WERI-Rb-1 (cell line): ENCODE measurements at regions not wholly inside any gene's neighbourhood (a gene's known extent, or its start where the extent isn't known, plus 50 kb on each side); places are given as distances from the start of the nearest gene placed in this dataset.

ENCODE experiments used
- DNase-seq: peaks from one replicate; pipeline ENCODE4 v3.0.0-alpha.2; 2020
- H3K27ac ChIP-seq: fragments of 250-450 bp; sonication (Bioruptor Pico); 2 replicates; pipeline ENCODE4 v1.5.1; 2020; ENCODE audit warnings: mild to moderate bottlenecking, moderate library complexity
- H3K27me3 ChIP-seq: fragments of 250-450 bp; sonication (Bioruptor Pico); 2 replicates; pipeline ENCODE4 v1.5.1; 2021; ENCODE audit warnings: mild to moderate bottlenecking, low read depth, moderate library complexity; ENCODE audit not compliant: insufficient read depth, severe bottlenecking
- H3K36me3 ChIP-seq: fragments of 250-450 bp; sonication (Bioruptor Pico); 2 replicates; pipeline ENCODE4 v1.5.1; 2020; ENCODE audit warnings: mild to moderate bottlenecking, moderate library complexity
- H3K4me3 ChIP-seq: 2 replicates; pipeline ENCODE4 v1.5.1; 2011; ENCODE audit warnings: low read depth, mild to moderate bottlenecking, control low read depth, low read length
- H3K9me3 ChIP-seq: fragments of 250-450 bp; sonication (Bioruptor Pico); 2 replicates; pipeline ENCODE4 v1.5.1; 2021; ENCODE audit warnings: mild to moderate bottlenecking, moderate library complexity; ENCODE audit not compliant: severe bottlenecking
- CTCF ChIP-seq: IDR thresholded peaks from 2 replicates; pipeline ENCODE4 v1.5.1; 2011; ENCODE audit warnings: low read depth, mild to moderate bottlenecking, control low read depth, inconsistent platforms, low read length

GRCh38 chr6:165952514-165952913 lies 215.1 kb downstream of the TBXT start:
- H3K9me3 ChIP-seq = no peaks in the 10 kb centered on the region
- peaks cover 93% of the 10 kb centered on the region for H3K27me3 ChIP-seq
- TF ChIP-seq CTCF = no peak
- DNase-seq = no peak
- H3K27ac ChIP-seq = no peak overlapping the region
- H3K36me3 ChIP-seq = no peaks in the 10 kb centered on the region
- H3K4me3 ChIP-seq = no peak overlapping the region

GRCh38 chr6:165950316-165950715 lies 217.3 kb downstream of the TBXT start:
- Histone ChIP-seq H3K27me3 (peaks cover 85% of the 10 kb centered on the region), H3K9me3 (no peaks in the 10 kb centered on the region), H3K4me3 (no peak overlapping the region), H3K36me3 (no peaks in the 10 kb centered on the region), H3K27ac (no peak overlapping the region)
- no peak for TF ChIP-seq CTCF
- DNase-seq = no peak

GRCh38 chr6:165949324-165949723 lies 218.3 kb downstream of the TBXT start:
- H3K36me3 ChIP-seq = no peaks in the 10 kb centered on the region
- DNase-seq = no peak
- no peaks in the 10 kb centered on the region for H3K9me3 ChIP-seq
- peaks cover 82% of the 10 kb centered on the region for H3K27me3 ChIP-seq
- no peak for TF ChIP-seq CTCF
- H3K27ac ChIP-seq = no peak overlapping the region
- no peak overlapping the region for H3K4me3 ChIP-seq

GRCh38 chr6:165944002-165944466 lies 223.6 kb downstream of the TBXT start:
- H3K36me3 ChIP-seq = no peaks in the 10 kb centered on the region

GRCh38 chr6:165941786-165942185 lies 225.9 kb downstream of the TBXT start:
- peaks cover 86% of the 10 kb centered on the region for H3K27me3 ChIP-seq
- TF ChIP-seq CTCF = no peak

More at GRCh38 chr6:165944002-165944466, 223.6 kb downstream of the TBXT start:
- H3K27ac ChIP-seq = no peak overlapping the region
- no peak for DNase-seq
- H3K4me3 ChIP-seq = no peak overlapping the region
- H3K9me3 ChIP-seq = no peaks in the 10 kb centered on the region
- peaks cover 80% of the 10 kb centered on the region for H3K27me3 ChIP-seq
- TF ChIP-seq CTCF = no peak

GRCh38 chr6:165941249-165941775 lies 226.3 kb downstream of the TBXT start:
- Histone ChIP-seq H3K27ac (no peak overlapping the region), H3K36me3 (no peaks in the 10 kb centered on the region), H3K4me3 (no peak overlapping the region), H3K27me3 (peaks cover 89% of the 10 kb centered on the region), H3K9me3 (no peaks in the 10 kb centered on the region)
- no peak for TF ChIP-seq CTCF
- DNase-seq = no peak

More at GRCh38 chr6:165941786-165942185, 225.9 kb downstream of the TBXT start:
- H3K36me3 ChIP-seq = no peaks in the 10 kb centered on the region
- no peak overlapping the region for H3K4me3 ChIP-seq
- H3K9me3 ChIP-seq = no peaks in the 10 kb centered on the region
- H3K27ac ChIP-seq = no peak overlapping the region
- no peak for DNase-seq
